ENCODE measurements at regions not wholly inside any gene's neighbourhood (a gene's known extent, or its start where the extent isn't known, plus 50 kb on each side); places are given as distances from the start of the nearest gene placed in this dataset.

GRCh38 chr18:24930971-24931370 lies 421.0 kb downstream of the ZNF521 start:
- TF ChIP-seq ZNF70 (CRISPR knock-in tag; IDR thresholded peaks at IDR 0.05) (no peak), TCF4 (CRISPR knock-in tag; IDR thresholded peaks at IDR 0.05; ENCODE audit: borderline replicate concordance) (no peak), ZNF565 (CRISPR knock-in tag; conservative IDR thresholded peaks at IDR 0.05; ENCODE audit: low read depth) (no peak), PATZ1 (CRISPR knock-in tag; IDR thresholded peaks at IDR 0.05; ENCODE audit: borderline replicate concordance) (no peak), RARB (CRISPR knock-in tag; IDR thresholded peaks at IDR 0.05) (no peak)

All from SK-N-SH treated with all-trans-retinoic acid at 6 μM for 48 hours (cell line).